ENCODE measurements at regions not wholly inside any gene's neighbourhood (a gene's known extent, or its start where the extent isn't known, plus 50 kb on each side); places are given as distances from the start of the nearest gene placed in this dataset.
"Not testable (repeated sequence)": the region's sequence is repeated elsewhere in the genome, so short reads cannot be mapped to it uniquely, and the experiment has no call there.

DNA sequence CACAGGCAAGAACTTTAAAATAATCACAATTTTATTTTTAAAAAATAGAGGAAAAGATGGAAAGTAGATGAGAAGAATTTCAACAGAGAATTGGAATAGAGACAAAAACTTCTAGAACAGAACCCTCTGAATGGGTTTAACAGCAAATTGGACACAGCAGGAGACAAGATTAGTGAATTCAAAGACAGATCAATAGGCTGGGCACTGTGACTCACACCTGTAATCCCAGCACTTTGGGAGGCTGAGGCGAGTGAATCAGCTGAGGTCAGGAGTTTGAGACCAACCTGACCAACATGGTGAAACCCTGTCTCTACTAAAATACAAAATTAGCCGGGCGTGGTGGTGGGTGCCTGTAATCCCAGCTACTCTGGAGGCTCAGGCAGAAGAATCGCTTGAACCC lies 49.9 kb upstream of the CFAP126 start:
- intact Hi-C loops (cut with DNase I); DNase-seq: not testable (repeated sequence)

Measured in head of caudate nucleus (tissue), 42 donors.